ENCODE measurements at regions not wholly inside any gene's neighbourhood (a gene's known extent, or its start where the extent isn't known, plus 50 kb on each side); places are given as distances from the start of the nearest gene placed in this dataset.

DNA sequence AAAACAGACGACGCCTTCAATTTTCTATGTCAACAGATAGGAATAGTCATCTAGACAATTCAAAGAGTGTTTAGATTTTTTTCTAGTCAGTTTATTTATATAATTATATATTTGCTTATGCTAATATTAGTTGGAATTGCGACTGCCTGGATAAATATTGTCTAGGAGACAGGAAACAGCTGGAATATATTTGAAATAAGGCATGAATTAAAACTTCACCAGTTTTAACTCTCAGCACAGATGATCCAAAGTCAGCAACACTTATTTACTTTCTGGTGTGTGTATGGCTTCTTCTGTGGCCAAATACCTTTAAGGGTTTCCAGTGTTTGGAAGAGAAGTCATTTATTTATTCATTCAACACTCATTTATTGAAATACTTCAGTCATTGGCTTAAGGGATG is 1215.4 kb upstream of the USP15 start:
- no peak overlapping the region for H2AFZ ChIP-seq (ENCODE audit: low read depth, low read length, poor library complexity, severe bottlenecking)
- H3K36me3 ChIP-seq (ENCODE audit: control insufficient read depth in 1 of 2, insufficient read depth in 2 of 2, low read length in 2 of 2), result no peaks in the 10 kb centered on the region
- ChIA-PET CTCF (no interaction called here), POLR2A (no interaction called here), RAD21 (ENCODE audit: low non-redundant PET in 1 of 2, low total read pairs in 2 of 2, uncharacterized antibody in 2 of 2, unreplicated experiment in 2 of 2) (no interaction called here)
- no peaks in the 10 kb centered on the region for H3K9me3 ChIP-seq (ENCODE audit: control insufficient read depth in 1 of 2, insufficient read depth in 1 of 2, low read depth in 1 of 2, low read length in 2 of 2)
- no peaks in the 10 kb centered on the region for H3K79me2 ChIP-seq (ENCODE audit: insufficient read depth, low read length)
- ATAC-seq (no peak), DNase-seq (ENCODE audit: low read depth, low spot score) (no peak)
- intact Hi-C loops (cut with micrococcal nuclease), result no loop called here
- no peaks in the 10 kb centered on the region; the same call in 1 of the 2 replicates for H3K9me2 ChIP-seq (ENCODE audit: insufficient read depth)
- H3K4me1 ChIP-seq (ENCODE audit: control insufficient read depth in 1 of 2, insufficient read depth in 2 of 2, low read length in 2 of 2), result no peaks in the 10 kb centered on the region
- H3K9ac ChIP-seq (ENCODE audit: low read length), result no peak overlapping the region
- no TSS peak for BruUV-seq (replicated peaks)
- no peak for TF ChIP-seq POLR2A (IDR thresholded peaks at IDR 0.05; ENCODE audit: borderline replicate concordance, extremely low read depth, insufficient read depth, insufficient read length)
- TF ChIP-seq CBX3 (IDR thresholded peaks at IDR 0.05; ENCODE audit: low read depth), result no peak
- no peak for TF ChIP-seq RAD21 (IDR thresholded peaks at IDR 0.05; ENCODE audit: low read depth)
- no peak for TF ChIP-seq ZNF274 (IDR thresholded peaks at IDR 0.05; ENCODE audit: low read depth, low read length)
- TF ChIP-seq EZH2 (IDR thresholded peaks at IDR 0.05), result no peak
- no peak overlapping the region for H3K4me2 ChIP-seq (ENCODE audit: low read length)
- no peak overlapping the region for H3K27ac ChIP-seq (ENCODE audit: low read depth, low read length)
- no peaks in the 10 kb centered on the region for H3K27me3 ChIP-seq (ENCODE audit: insufficient read depth, low read length)
- H3K4me3 ChIP-seq (replicated peaks in 1 of 2; ENCODE audit: low read depth in 1 of 2, low read length in 2 of 2), result no peak overlapping the region
- no peaks in the 10 kb centered on the region for H4K20me1 ChIP-seq (ENCODE audit: insufficient read depth)

DNA sequence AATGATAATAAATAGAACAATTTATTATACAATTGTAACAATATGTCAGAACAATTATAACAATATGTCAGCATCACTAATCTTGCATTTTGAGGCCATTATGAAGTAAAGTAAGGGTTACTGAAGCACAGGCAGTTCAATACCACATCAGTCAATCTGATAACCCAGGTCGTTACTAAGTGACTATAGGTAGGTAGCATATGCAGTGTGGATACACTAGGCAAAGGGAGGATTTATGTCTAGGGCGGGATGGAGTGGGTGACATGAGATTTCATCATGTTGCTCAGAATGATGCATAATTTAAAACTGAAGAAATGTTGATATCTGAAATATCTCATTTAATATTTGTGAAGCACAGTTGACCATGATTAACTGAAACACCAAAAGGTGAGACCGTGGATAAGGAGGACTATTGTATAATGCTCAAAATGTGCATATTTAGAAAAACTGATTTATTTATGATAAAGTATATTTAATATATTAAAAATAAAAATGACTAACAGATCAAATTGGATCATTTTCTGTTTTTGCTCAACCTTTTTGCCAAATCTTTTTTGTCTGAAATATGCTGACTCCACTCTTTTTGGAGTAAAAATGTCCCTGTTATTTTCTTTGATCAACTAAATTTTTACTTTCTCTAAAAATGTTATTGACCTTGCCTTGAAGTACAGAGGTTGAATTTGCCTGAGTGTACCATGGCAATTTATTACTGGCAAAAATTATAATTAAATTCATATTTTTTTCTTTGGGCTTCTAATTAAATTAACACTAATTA is 1189.4 kb upstream of the USP15 start:
- Histone ChIP-seq H3K4me1 (ENCODE audit: control insufficient read depth in 1 of 2, insufficient read depth in 2 of 2, low read length in 2 of 2) (no peaks in the 10 kb centered on the region), H3K27ac (ENCODE audit: low read depth, low read length) (no peak overlapping the region), H3K27me3 (ENCODE audit: insufficient read depth, low read length) (no peaks in the 10 kb centered on the region), H3K9ac (ENCODE audit: low read length) (no peak overlapping the region), H3K9me2 (ENCODE audit: insufficient read depth) (no peaks in the 10 kb centered on the region), H3K36me3 (ENCODE audit: control insufficient read depth in 1 of 2, insufficient read depth in 2 of 2, low read length in 2 of 2) (no peaks in the 10 kb centered on the region), H2AFZ (ENCODE audit: low read depth, low read length, poor library complexity, severe bottlenecking) (no peak overlapping the region), H3K4me2 (ENCODE audit: low read length) (no peak overlapping the region), H3K4me3 (replicated peaks in 1 of 2; ENCODE audit: low read depth in 1 of 2, low read length in 2 of 2) (no peak overlapping the region), H4K20me1 (ENCODE audit: insufficient read depth) (no peaks in the 10 kb centered on the region), H3K9me3 (ENCODE audit: control insufficient read depth in 1 of 2, insufficient read depth in 1 of 2, low read depth in 1 of 2, low read length in 2 of 2) (no peaks in the 10 kb centered on the region), H3K79me2 (ENCODE audit: insufficient read depth, low read length) (no peaks in the 10 kb centered on the region)
- DNase-seq (ENCODE audit: low read depth, low spot score), result no peak
- BruUV-seq (replicated peaks), result no TSS peak
- ATAC-seq, result no peak
- TF ChIP-seq YY1 (IDR thresholded peaks at IDR 0.05; ENCODE audit: extremely low read depth, insufficient replicate concordance, low read depth, low read length) (no peak), EZH2 (IDR thresholded peaks at IDR 0.05) (no peak)
- ChIA-PET CTCF (no interaction called here), POLR2A (no interaction called here), RAD21 (ENCODE audit: low non-redundant PET in 1 of 2, low total read pairs in 2 of 2, uncharacterized antibody in 2 of 2, unreplicated experiment in 2 of 2) (no interaction called here)
- intact Hi-C loops (cut with micrococcal nuclease), result no loop called here
